ENCODE measurements at regions not wholly inside any gene's neighbourhood (a gene's known extent, or its start where the extent isn't known, plus 50 kb on each side); places are given as distances from the start of the nearest gene placed in this dataset.

DNA sequence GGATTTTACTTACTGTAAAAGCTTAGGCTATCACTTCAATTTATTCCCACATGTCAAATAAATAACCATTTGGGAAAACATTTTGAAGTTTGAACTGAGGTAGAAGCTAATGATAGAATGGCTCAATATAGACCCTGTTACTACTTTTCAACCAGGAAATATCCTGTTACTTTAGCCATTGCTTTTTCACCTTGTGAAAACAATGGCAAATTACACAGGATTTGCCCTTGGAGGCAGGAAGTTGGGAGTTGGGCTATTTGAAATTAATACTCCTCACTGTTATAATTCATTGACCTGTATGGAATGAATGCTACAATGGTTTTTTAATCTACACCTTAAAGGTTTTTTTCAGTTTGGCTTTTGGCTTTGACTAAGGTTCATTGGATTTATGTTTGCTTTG is 98.1 kb upstream of the UBE2E2 start:
- TF ChIP-seq EZH2 (IDR thresholded peaks at IDR 0.05; ENCODE audit: low read length, unreplicated experiment) (no peak), CTCF (conservative IDR thresholded peaks at IDR 0.05; ENCODE audit: low read depth, low read length) (no peak), EZH2phosphoT487 (IDR thresholded peaks at IDR 0.05; ENCODE audit: borderline replicate concordance, low read length) (no peak)
